HFFc6 (cell line): ENCODE measurements at regions not wholly inside any gene's neighbourhood (a gene's known extent, or its start where the extent isn't known, plus 50 kb on each side); places are given as distances from the start of the nearest gene placed in this dataset.

ENCODE experiments used
- DNase-seq: peaks from one replicate; pipeline ENCODE4 v3.0.0-alpha.2; 2018
- H3K27ac Mint-ChIP-seq: 2 replicates; pipeline ENCODE4 v1.8.0; 2020; ENCODE audit warnings: mild to moderate bottlenecking, mixed read lengths
- H3K27me3 Mint-ChIP-seq: 2 replicates; pipeline ENCODE4 v1.8.0; 2021; ENCODE audit warnings: mild to moderate bottlenecking, moderate library complexity, mixed read lengths; ENCODE audit not compliant: insufficient read depth
- H3K36me3 Mint-ChIP-seq: 2 replicates; pipeline ENCODE4 v1.8.0; 2021; ENCODE audit warnings: low read depth, mixed read lengths
- H3K4me1 Mint-ChIP-seq: 2 replicates; pipeline ENCODE4 v1.8.0; 2020; ENCODE audit warnings: low read depth, mixed read lengths
- H3K4me3 Mint-ChIP-seq: 2 replicates; pipeline ENCODE4 v1.8.0; 2020; ENCODE audit warnings: mild to moderate bottlenecking, moderate library complexity, mixed read lengths
- H3K9me3 Mint-ChIP-seq: 2 replicates; pipeline ENCODE4 v1.8.0; 2020; ENCODE audit warnings: mild to moderate bottlenecking, mixed read lengths
- TF ChIP-seq, protein P1 (sequence below): fragments of 200-600 bp; sonication (generic); IDR thresholded peaks from 2 replicates; pipeline ENCODE4 v1.5.0; 2021; ENCODE audit warnings: antibody characterized with exemption, mild to moderate bottlenecking

DNA sequence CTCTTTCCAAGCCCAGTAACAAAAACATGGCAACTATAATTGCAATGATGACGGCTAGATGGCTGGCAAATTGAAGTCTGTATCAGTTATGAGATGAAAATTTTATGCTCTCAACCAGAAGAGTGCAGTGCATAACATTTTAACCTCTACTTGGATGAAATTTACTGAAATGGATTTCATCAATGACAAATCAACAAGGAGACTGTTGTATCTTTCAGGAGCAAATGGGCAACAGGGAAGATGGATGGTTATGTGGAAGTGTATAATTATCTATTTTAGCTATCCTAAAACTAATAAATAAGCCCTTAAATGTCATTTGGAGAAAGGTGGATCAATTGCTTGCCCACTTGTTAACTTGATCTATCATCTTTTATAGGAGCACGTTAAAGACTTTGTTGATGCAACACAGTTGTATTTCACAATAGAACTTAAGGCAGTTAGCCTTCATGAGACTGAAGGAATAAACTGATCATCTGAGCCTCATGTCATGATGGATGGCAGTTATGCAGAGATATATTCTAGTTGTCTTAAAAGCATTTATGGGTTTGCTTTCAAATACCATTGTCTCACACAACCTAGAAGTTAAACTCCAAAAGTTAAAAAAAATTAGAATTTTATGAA lies 315.1 kb upstream of the TBC1D5 start:
- DNase-seq = no peak
- TF ChIP-seq, protein P1, sequence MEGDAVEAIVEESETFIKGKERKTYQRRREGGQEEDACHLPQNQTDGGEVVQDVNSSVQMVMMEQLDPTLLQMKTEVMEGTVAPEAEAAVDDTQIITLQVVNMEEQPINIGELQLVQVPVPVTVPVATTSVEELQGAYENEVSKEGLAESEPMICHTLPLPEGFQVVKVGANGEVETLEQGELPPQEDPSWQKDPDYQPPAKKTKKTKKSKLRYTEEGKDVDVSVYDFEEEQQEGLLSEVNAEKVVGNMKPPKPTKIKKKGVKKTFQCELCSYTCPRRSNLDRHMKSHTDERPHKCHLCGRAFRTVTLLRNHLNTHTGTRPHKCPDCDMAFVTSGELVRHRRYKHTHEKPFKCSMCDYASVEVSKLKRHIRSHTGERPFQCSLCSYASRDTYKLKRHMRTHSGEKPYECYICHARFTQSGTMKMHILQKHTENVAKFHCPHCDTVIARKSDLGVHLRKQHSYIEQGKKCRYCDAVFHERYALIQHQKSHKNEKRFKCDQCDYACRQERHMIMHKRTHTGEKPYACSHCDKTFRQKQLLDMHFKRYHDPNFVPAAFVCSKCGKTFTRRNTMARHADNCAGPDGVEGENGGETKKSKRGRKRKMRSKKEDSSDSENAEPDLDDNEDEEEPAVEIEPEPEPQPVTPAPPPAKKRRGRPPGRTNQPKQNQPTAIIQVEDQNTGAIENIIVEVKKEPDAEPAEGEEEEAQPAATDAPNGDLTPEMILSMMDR = no peak
- Mint-ChIP-seq H3K9me3 (0 out of 2 replicates have a peak, but pooled peaks cover 7% of the 10 kb centered on the region), H3K4me1 (peaks cover 13% of the 10 kb centered on the region), H3K4me3 (no peak overlapping the region), H3K27me3 (no peaks in the 10 kb centered on the region), H3K27ac (no peak overlapping the region), H3K36me3 (peaks cover 7% of the 10 kb centered on the region; the same call in 1 of the 2 replicates)

DNA sequence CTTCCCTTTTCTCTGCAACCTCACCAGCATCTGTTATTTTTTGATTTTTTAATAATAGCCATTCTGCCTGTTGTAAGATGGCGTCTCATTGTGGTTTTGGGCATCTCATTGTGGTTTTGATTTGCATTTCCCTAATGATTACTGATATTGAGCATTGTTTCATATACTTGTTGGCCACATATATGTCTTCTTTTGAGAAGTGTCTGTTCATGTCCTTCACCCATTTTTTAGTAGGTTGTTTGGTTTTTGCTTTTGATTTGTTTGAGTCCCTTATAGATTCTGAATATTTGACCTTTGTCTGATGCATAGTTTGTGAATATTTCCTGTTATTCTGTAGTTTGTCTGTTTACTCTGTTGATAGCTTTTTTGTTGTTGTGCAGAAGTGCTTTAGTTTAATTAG lies 312.2 kb upstream of the TBC1D5 start:
- no peak overlapping the region for H3K27ac Mint-ChIP-seq
- peaks cover 6% of the 10 kb centered on the region for H3K4me1 Mint-ChIP-seq
- H3K9me3 Mint-ChIP-seq = 0 out of 2 replicates have a peak, but pooled peaks cover 7% of the 10 kb centered on the region
- no peak for DNase-seq
- peaks cover 7% of the 10 kb centered on the region; the same call in 1 of the 2 replicates for H3K36me3 Mint-ChIP-seq
- no peak overlapping the region for H3K4me3 Mint-ChIP-seq
- TF ChIP-seq, protein P1 = no peak
- H3K27me3 Mint-ChIP-seq = no peaks in the 10 kb centered on the region; the same call in 1 of the 2 replicates

DNA sequence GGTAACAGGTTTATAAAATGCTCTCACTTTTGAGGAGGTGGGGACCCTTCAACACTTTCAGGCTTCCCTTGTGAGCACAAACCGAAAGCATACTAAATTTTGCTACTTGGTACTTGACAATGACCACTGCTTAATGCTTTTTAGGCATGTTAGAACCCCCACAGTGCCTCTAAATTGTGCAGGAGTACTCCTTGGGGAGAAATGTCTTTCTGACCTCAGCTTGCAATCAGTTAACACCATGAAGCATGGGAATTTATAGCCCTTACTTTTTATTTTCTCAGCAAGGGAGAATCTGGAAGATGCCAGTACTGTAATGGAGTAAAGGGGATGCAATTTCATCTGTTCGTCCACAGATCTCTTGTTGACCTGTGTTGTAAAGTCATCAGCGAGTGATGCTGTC lies 308.9 kb upstream of the TBC1D5 start:
- 0 out of 2 replicates have a peak, but pooled peaks cover 7% of the 10 kb centered on the region for H3K9me3 Mint-ChIP-seq
- no peak overlapping the region for H3K4me3 Mint-ChIP-seq
- peaks cover 28% of the 10 kb centered on the region for H3K4me1 Mint-ChIP-seq
- no peaks in the 10 kb centered on the region; the same call in 1 of the 2 replicates for H3K27me3 Mint-ChIP-seq
- DNase-seq = no peak
- TF ChIP-seq, protein P1 = no peak
- H3K27ac Mint-ChIP-seq = no peak overlapping the region
- peaks cover 7% of the 10 kb centered on the region; the same call in 1 of the 2 replicates for H3K36me3 Mint-ChIP-seq

DNA sequence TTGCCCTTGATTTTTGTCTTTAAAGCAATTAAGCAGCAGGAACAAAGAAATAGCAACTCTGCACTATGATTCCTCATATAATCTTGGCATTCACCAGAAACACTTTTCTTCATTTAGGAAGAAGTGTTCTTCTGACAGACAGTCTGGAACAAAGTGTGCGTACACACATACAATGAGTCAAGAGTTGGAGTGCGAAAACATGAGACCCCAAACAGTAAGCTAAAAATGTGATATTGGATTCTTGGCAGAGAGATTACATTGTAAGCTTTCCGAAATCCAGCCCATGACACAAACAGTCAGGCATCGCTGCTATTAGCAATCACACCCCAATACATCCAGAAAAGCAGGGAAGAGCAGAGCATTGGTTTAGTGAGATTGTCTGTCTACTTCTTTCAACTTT lies 306.7 kb upstream of the TBC1D5 start:
- Mint-ChIP-seq H3K9me3 (no peaks in the 10 kb centered on the region), H3K27ac (no peak overlapping the region), H3K4me1 (peaks cover 31% of the 10 kb centered on the region), H3K27me3 (no peaks in the 10 kb centered on the region; the same call in 1 of the 2 replicates), H3K36me3 (no peaks in the 10 kb centered on the region), H3K4me3 (peak overlapping the region; percentile 10; the same call in 1 of the 2 replicates)
- TF ChIP-seq, protein P1 = no peak
- no peak for DNase-seq

DNA sequence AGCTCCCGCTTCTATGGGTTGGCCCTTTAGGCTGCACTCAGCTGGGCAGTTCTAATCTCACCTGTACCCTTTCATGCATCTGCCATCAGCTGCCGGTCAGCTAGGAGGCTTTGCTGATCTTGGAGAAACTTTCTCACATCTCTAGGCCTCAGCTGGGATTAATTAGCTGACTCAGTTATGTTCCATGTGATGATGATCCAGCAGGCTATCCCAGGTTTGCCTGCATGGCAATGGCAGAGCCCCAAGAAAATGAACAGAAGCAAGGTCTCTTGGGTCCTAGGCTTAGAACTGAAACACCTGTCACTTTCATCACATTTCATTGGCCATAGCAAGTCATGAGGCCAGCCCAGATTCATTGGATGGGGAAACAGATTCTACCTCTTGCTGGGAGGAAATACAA lies 304.6 kb upstream of the TBC1D5 start:
- Mint-ChIP-seq H3K36me3 (no peaks in the 10 kb centered on the region), H3K27me3 (no peaks in the 10 kb centered on the region; the same call in 1 of the 2 replicates)
- DNase-seq = peak; percentile 52

More for the DNA sequence above, 304.6 kb upstream of the TBC1D5 start:
- Mint-ChIP-seq H3K9me3 (no peaks in the 10 kb centered on the region), H3K27ac (no peak overlapping the region), H3K4me3 (no peak overlapping the region), H3K4me1 (peaks cover 31% of the 10 kb centered on the region)
- TF ChIP-seq, protein P1 = no peak
